NCI-H510A treated with DMSO at 0.1 percent for 48 hours (cell line): ENCODE measurements at regions not wholly inside any gene's neighbourhood (a gene's known extent, or its start where the extent isn't known, plus 50 kb on each side); places are given as distances from the start of the nearest gene placed in this dataset.
"Not testable (repeated sequence)": the region's sequence is repeated elsewhere in the genome, so short reads cannot be mapped to it uniquely, and the experiment has no call there.

Source experiments
- DNase-seq: peaks from one replicate; lab custom pipeline; 2025; lab: John Stamatoyannopoulos, UW

GRCh38 chr7:145795132-145795531 is 321.5 kb upstream of the CNTNAP2 start:
- DNase-seq = no peak

GRCh38 chr7:145784809-145785780 is 331.5 kb upstream of the CNTNAP2 start:
- DNase-seq = no peak

- DNase-seq = not testable (repeated sequence)
Measured at GRCh38 chr7:145781388-145781787, 335.2 kb upstream of the CNTNAP2 start.

GRCh38 chr7:145779140-145779539 is 337.5 kb upstream of the CNTNAP2 start:
- no peak for DNase-seq

- no peak for DNase-seq
Measured at GRCh38 chr7:145774777-145775176, 341.8 kb upstream of the CNTNAP2 start.

GRCh38 chr7:145753004-145753403 is 363.6 kb upstream of the CNTNAP2 start:
- DNase-seq = no peak

GRCh38 chr7:145737617-145738016 is 379.0 kb upstream of the CNTNAP2 start:
- DNase-seq = no peak

- no peak for DNase-seq
Measured at GRCh38 chr7:145735061-145735460, 381.5 kb upstream of the CNTNAP2 start.

GRCh38 chr7:145732521-145732920 is 384.1 kb upstream of the CNTNAP2 start:
- DNase-seq = no peak

GRCh38 chr7:145729691-145730090 is 386.9 kb upstream of the CNTNAP2 start:
- DNase-seq = no peak

- DNase-seq = no peak
Measured at GRCh38 chr7:145718129-145718528, 398.5 kb upstream of the CNTNAP2 start.

- no peak for DNase-seq
Measured at GRCh38 chr7:145700488-145700887, 416.1 kb upstream of the CNTNAP2 start.

GRCh38 chr7:145698526-145699262 is 417.9 kb upstream of the CNTNAP2 start:
- no peak for DNase-seq

GRCh38 chr7:145697412-145698107 is 419.0 kb upstream of the CNTNAP2 start:
- DNase-seq = not testable (repeated sequence)

GRCh38 chr7:145696071-145696470 is 420.5 kb upstream of the CNTNAP2 start:
- DNase-seq = no peak

- no peak for DNase-seq
Measured at GRCh38 chr7:145692237-145692950, 424.2 kb upstream of the CNTNAP2 start.

- DNase-seq = no peak
Measured at GRCh38 chr7:145691377-145691914, 425.2 kb upstream of the CNTNAP2 start.

GRCh38 chr7:145681646-145682045 is 435.0 kb upstream of the CNTNAP2 start:
- DNase-seq = no peak

- DNase-seq = no peak
Measured at GRCh38 chr7:145681159-145681558, 435.4 kb upstream of the CNTNAP2 start.

GRCh38 chr7:145665499-145666258 is 450.9 kb upstream of the CNTNAP2 start:
- DNase-seq = no peak

- no peak for DNase-seq
Measured at GRCh38 chr7:145655666-145656065, 460.9 kb upstream of the CNTNAP2 start.
